PC-3 (cell line): ENCODE measurements at regions not wholly inside any gene's neighbourhood (a gene's known extent, or its start where the extent isn't known, plus 50 kb on each side); places are given as distances from the start of the nearest gene placed in this dataset.

Experiments
- CTCF ChIP-seq: fragments of 300-600 bp; sonication (generic); conservative IDR thresholded peaks from 2 replicates; pipeline ENCODE4 v1.5.1; 2017; ENCODE audit warnings: antibody characterized with exemption, low read depth, mild to moderate bottlenecking, low read length
- EZH2phosphoT487 ChIP-seq: fragments of 300-600 bp; sonication (generic); IDR thresholded peaks from 2 replicates; pipeline ENCODE4 v1.6.1; 2018; ENCODE audit warnings: mild to moderate bottlenecking, antibody characterized with exemption, low read length, borderline replicate concordance

GRCh38 chr13:33510350-33510970 is 224.9 kb upstream of the STARD13 start:
- no peak for TF ChIP-seq CTCF
- TF ChIP-seq EZH2phosphoT487: no peak
